ENCODE measurements at regions not wholly inside any gene's neighbourhood (a gene's known extent, or its start where the extent isn't known, plus 50 kb on each side); places are given as distances from the start of the nearest gene placed in this dataset.

GRCh38 chr6:19731282-19731681 lies 105.9 kb upstream of the ID4 start:
- H3K4me3 ChIP-seq (ENCODE audit: insufficient read depth, low read depth, low read length): no peak overlapping the region

More at GRCh38 chr6:19731282-19731681, 105.9 kb upstream of the ID4 start:
- no peak overlapping the region for H3K9ac ChIP-seq (ENCODE audit: low read depth, low read length)
- no peak overlapping the region for H2BK20ac ChIP-seq (ENCODE audit: low read depth, low read length)
- ChIA-PET POLR2A (ENCODE audit: unreplicated experiment) (no interaction called here), CTCF (interaction anchor here (0.9 kb wide), 1 partner anchor 21 kb away, joined by 4 read pairs; no protein-coding TSS in a partner anchor)
- H2AK5ac ChIP-seq (ENCODE audit: low read depth, low read length): no peak overlapping the region
- H3K36me3 ChIP-seq (ENCODE audit: control insufficient read depth, insufficient read depth, low read length): no peaks in the 10 kb centered on the region
- no peak overlapping the region for H3K27ac ChIP-seq (ENCODE audit: insufficient read depth, low read length)
- H3K23ac ChIP-seq (ENCODE audit: low read depth, low read length): no peak overlapping the region
- no peak overlapping the region for H2BK15ac ChIP-seq (ENCODE audit: low read depth, low read length)
- peak overlapping the region; percentile 14 to 51; a peak in 3 of 4 replicates for H4K8ac ChIP-seq (ENCODE audit: low read depth in 2 of 2, low read length in 2 of 2)
- H3K4me1 ChIP-seq (ENCODE audit: control insufficient read depth, insufficient read depth, low read length): peaks cover 5% of the 10 kb centered on the region; the same call in 1 of the 2 replicates
- no CpG with 5 or more reads among the region's 5 CpGs for WGBS, 2 experiments (ENCODE audit: extremely low coverage in 2 of 2, insufficient read length in 1 of 2)
- intact Hi-C loops (cut with micrococcal nuclease) (no loop called here), dilution Hi-C loops (cut with HindIII; ENCODE audit: low sequenced_read_pairs, unreplicated experiment) (no loop called here), in situ Hi-C loops (cut with MboI; ENCODE audit: low sequenced_read_pairs) (no loop called here)
- peak overlapping the region; percentile 87; the same call in 1 of the 2 replicates for H4K91ac ChIP-seq (ENCODE audit: insufficient read depth, low read depth, low read length)
- H3K9me3 ChIP-seq (ENCODE audit: control insufficient read depth, insufficient read depth, low read length): peaks cover 3% of the 10 kb centered on the region; the same call in 1 of the 2 replicates
- no peak overlapping the region for H3K14ac ChIP-seq (replicated peaks; ENCODE audit: low read depth, low read length)
- BruUV-seq (replicated peaks): no TSS peak
- H2AFZ ChIP-seq (replicated peaks; ENCODE audit: low read length, poor library complexity): peak overlapping the region; percentile 24
- no peak overlapping the region for H3K4me2 ChIP-seq (ENCODE audit: low read depth, low read length)
- no peak for TF ChIP-seq USF2 (IDR thresholded peaks at IDR 0.05; ENCODE audit: low read depth, low read length)
- peak; percentile 72 for TF ChIP-seq FOS (IDR thresholded peaks at IDR 0.05; ENCODE audit: low read depth, low read length)
- peak; percentile 93 for TF ChIP-seq CEBPB (IDR thresholded peaks at IDR 0.05; ENCODE audit: low read depth, low read length)
- H4K20me1 ChIP-seq (ENCODE audit: insufficient read depth, low read length): no peaks in the 10 kb centered on the region
- H3K9me1 ChIP-seq (ENCODE audit: insufficient read depth, low read length): peaks cover 4% of the 10 kb centered on the region; the same call in 1 of the 2 replicates
- no peak overlapping the region for H4K5ac ChIP-seq (ENCODE audit: low read depth, low read length)
- H3K27me3 ChIP-seq (ENCODE audit: control insufficient read depth, insufficient read depth, low read length): no peaks in the 10 kb centered on the region
- no peak overlapping the region for H3K56ac ChIP-seq (ENCODE audit: extremely low read depth, insufficient read depth, low read length)
- DNase-seq (peak; percentile 93), ATAC-seq (ENCODE audit: low read depth) (peak; percentile 95)
- peak overlapping the region; percentile 93 for H2BK5ac ChIP-seq (ENCODE audit: low read depth, low read length, poor library complexity, severe bottlenecking)
- H2AK9ac ChIP-seq (replicated peaks; ENCODE audit: low read depth, low read length, poor library complexity): no peak overlapping the region
- H2BK120ac ChIP-seq (ENCODE audit: low read depth, low read length): peak overlapping the region; percentile 36; the same call in 1 of the 2 replicates
- H3K4ac ChIP-seq (ENCODE audit: low read depth, low read length): peak overlapping the region; percentile 85; the same call in 1 of the 2 replicates
- no peak overlapping the region for H3K18ac ChIP-seq (ENCODE audit: low read depth, low read length)
- no peaks in the 10 kb centered on the region for H3K79me1 ChIP-seq (ENCODE audit: low read depth in 1 of 2, low read length in 2 of 2)

All from IMR-90 (cell line).